H9 (cell line): ENCODE measurements at regions not wholly inside any gene's neighbourhood (a gene's known extent, or its start where the extent isn't known, plus 50 kb on each side); places are given as distances from the start of the nearest gene placed in this dataset.

ENCODE experiments used
- DNase-seq: peaks from one replicate; pipeline ENCODE4 v3.0.0-alpha.2; 2017
- H2AFZ ChIP-seq: one replicate; pipeline ENCODE4 v1.6.1; 2013; ENCODE audit warnings: mild to moderate bottlenecking, low read length, control low read depth, moderate library complexity
- H2AK5ac ChIP-seq: 2 replicates; pipeline ENCODE4 v1.6.1; 2013; ENCODE audit warnings: low read length, control low read depth, mixed read lengths; ENCODE audit not compliant: insufficient read length
- H2BK120ac ChIP-seq: one replicate; pipeline ENCODE4 v1.6.1; 2013; ENCODE audit warnings: low read depth, mild to moderate bottlenecking, low read length, control low read depth, inconsistent platforms; ENCODE audit not compliant: poor library complexity, severe bottlenecking
- H2BK12ac ChIP-seq: 2 replicates; pipeline ENCODE4 v1.6.1; 2013; ENCODE audit warnings: low read length, control low read depth, mixed read lengths, low read depth; ENCODE audit not compliant: insufficient read length
- H2BK15ac ChIP-seq: 2 replicates; pipeline ENCODE4 v1.6.1; 2013; ENCODE audit warnings: low read depth, low read length, control low read depth
- H2BK20ac ChIP-seq: one replicate; pipeline ENCODE4 v1.6.1; 2013; ENCODE audit warnings: low read depth, mild to moderate bottlenecking, low read length, control low read depth, inconsistent platforms; ENCODE audit not compliant: poor library complexity, severe bottlenecking
- H2BK5ac ChIP-seq: 2 replicates; pipeline ENCODE4 v1.6.1; 2013; ENCODE audit warnings: low read length, control low read depth, mixed read lengths; ENCODE audit not compliant: insufficient read length
- H3K14ac ChIP-seq: 2 replicates; pipeline ENCODE4 v1.6.1; 2013; ENCODE audit warnings: low read length, control low read depth; ENCODE audit not compliant: insufficient read depth
- H3K18ac ChIP-seq: 2 replicates; pipeline ENCODE4 v1.6.1; 2013; ENCODE audit warnings: low read depth, mild to moderate bottlenecking, mixed read lengths, low read length, control low read depth; ENCODE audit not compliant: insufficient read length
- H3K23ac ChIP-seq: 2 replicates; pipeline ENCODE4 v1.6.1; 2013; ENCODE audit warnings: low read length, control low read depth, mixed read lengths, low read depth; ENCODE audit not compliant: insufficient read length
- H3K23me2 ChIP-seq: 2 replicates; pipeline ENCODE4 v1.6.1; 2013; ENCODE audit warnings: low read depth, mild to moderate bottlenecking, mixed read lengths, low read length, control low read depth; ENCODE audit not compliant: insufficient read length, poor library complexity, severe bottlenecking
- H3K27ac ChIP-seq: 2 replicates; pipeline ENCODE4 v1.5.1; 2013; ENCODE audit warnings: low read length, control low read depth, mixed read lengths, low read depth; ENCODE audit not compliant: insufficient read length
- H3K27me3 ChIP-seq: 2 replicates; pipeline ENCODE4 v1.6.1; 2013; ENCODE audit warnings: low read length, control low read depth, inconsistent platforms; ENCODE audit not compliant: insufficient read depth
- H3K4ac ChIP-seq: 2 replicates; pipeline ENCODE4 v1.6.1; 2013; ENCODE audit warnings: low read depth, mild to moderate bottlenecking, control low read depth, inconsistent platforms, low read length, moderate library complexity
- H3K4me1 ChIP-seq: 2 replicates; pipeline ENCODE4 v1.6.1; 2013; ENCODE audit warnings: low read length, control low read depth, inconsistent platforms; ENCODE audit not compliant: insufficient read depth
- H3K4me2 ChIP-seq: 2 replicates; pipeline ENCODE4 v1.6.1; 2013; ENCODE audit warnings: low read length, control low read depth, mixed read lengths; ENCODE audit not compliant: insufficient read length, insufficient read depth
- H3K56ac ChIP-seq: 2 replicates; pipeline ENCODE4 v1.6.1; 2013; ENCODE audit warnings: low read depth, mild to moderate bottlenecking, mixed read lengths, low read length, control low read depth; ENCODE audit not compliant: insufficient read length
- H3K79me1 ChIP-seq: 2 replicates; pipeline ENCODE4 v1.6.1; 2013; ENCODE audit warnings: low read depth, mild to moderate bottlenecking, moderate library complexity, low read length, control low read depth, inconsistent platforms; ENCODE audit not compliant: insufficient read depth, poor library complexity, severe bottlenecking
- H3K79me2 ChIP-seq: 2 replicates; pipeline ENCODE4 v1.6.1; 2013; ENCODE audit warnings: low read length, control low read depth, inconsistent platforms; ENCODE audit not compliant: insufficient read depth
- H3K9ac ChIP-seq: 2 replicates; pipeline ENCODE4 v1.6.1; 2013; ENCODE audit warnings: low read length, control low read depth, mixed read lengths; ENCODE audit not compliant: insufficient read length; ENCODE audit errors: extremely low read depth
- H3K9me3 ChIP-seq: one replicate; pipeline ENCODE4 v1.6.1; 2013; ENCODE audit warnings: low read depth, low read length, inconsistent platforms; ENCODE audit not compliant: control insufficient read depth
- H3T11ph ChIP-seq: one replicate; pipeline ENCODE4 v1.6.1; 2013; ENCODE audit warnings: mild to moderate bottlenecking, low read length, control low read depth, inconsistent platforms
- H4K20me1 ChIP-seq: one replicate; pipeline ENCODE4 v1.6.1; 2013; ENCODE audit not compliant: control insufficient read depth, insufficient read length, insufficient read depth
- H4K5ac ChIP-seq: 2 replicates; pipeline ENCODE4 v1.6.1; 2013; ENCODE audit warnings: low read depth, mild to moderate bottlenecking, mixed read lengths, low read length, control low read depth; ENCODE audit not compliant: insufficient read length
- H4K8ac ChIP-seq: replicated peaks from 2 replicates; pipeline ENCODE4 v1.6.1; 2013; ENCODE audit warnings: low read length, control low read depth, mixed read lengths, low read depth; ENCODE audit not compliant: insufficient read length
- H4K91ac ChIP-seq: 2 replicates; pipeline ENCODE4 v1.6.1; 2013; ENCODE audit warnings: low read depth, mild to moderate bottlenecking, moderate library complexity, mixed read lengths, low read length, control low read depth; ENCODE audit not compliant: insufficient read length
- H3K27ac Mint-ChIP-seq, 3 experiments: 2 replicates in 2 of 3; 3 replicates in 1 of 3; pipeline ENCODE4 v1.8.0; 2020 to 2021; ENCODE audit warnings: mixed read lengths in 3 of 3, mild to moderate bottlenecking in 1 of 3, moderate library complexity in 1 of 3
- H3K27me3 Mint-ChIP-seq: 2 replicates; pipeline ENCODE4 v1.8.0; 2021; ENCODE audit warnings: low read depth, mild to moderate bottlenecking, moderate library complexity, mixed read lengths
- H3K36me3 Mint-ChIP-seq, 3 experiments: 2 replicates in 2 of 3; 3 replicates in 1 of 3; pipeline ENCODE4 v1.8.0; 2020 to 2021; ENCODE audit warnings: low read depth in 3 of 3, mixed read lengths in 3 of 3; ENCODE audit not compliant: insufficient read depth in 1 of 3
- H3K4me1 Mint-ChIP-seq, 2 experiments: 2 replicates each; pipeline ENCODE4 v1.8.0; 2020; ENCODE audit warnings: mixed read lengths in 2 of 2
- H3K4me3 Mint-ChIP-seq, 2 experiments: 2 replicates in 1 of 2; 3 replicates in 1 of 2; pipeline ENCODE4 v1.8.0; 2020 to 2021; ENCODE audit warnings: mild to moderate bottlenecking in 2 of 2, mixed read lengths in 2 of 2, moderate library complexity in 1 of 2
- H3K9me3 Mint-ChIP-seq, 2 experiments: 2 replicates in 1 of 2; 3 replicates in 1 of 2; pipeline ENCODE4 v1.8.0; 2020; ENCODE audit warnings: mild to moderate bottlenecking in 2 of 2, mixed read lengths in 2 of 2, moderate library complexity in 1 of 2
- CTCF ChIP-seq: fragments of 200-600 bp; sonication (generic); conservative IDR thresholded peaks from 3 replicates; pipeline ENCODE4 v1.8.0; 2021; ENCODE audit warnings: antibody characterized with exemption, mild to moderate bottlenecking

GRCh38 chr2:53033411-53033810 lies 734.2 kb upstream of the CHAC2 start:
- H3K23me2 ChIP-seq, result no peaks in the 10 kb centered on the region
- H2AK5ac ChIP-seq, result no peak overlapping the region
- H3K56ac ChIP-seq, result no peak overlapping the region
- H3K27me3 ChIP-seq, result peaks cover 2% of the 10 kb centered on the region; the same call in 1 of the 2 replicates
- H4K20me1 ChIP-seq, result no peaks in the 10 kb centered on the region
- TF ChIP-seq CTCF, result no peak
- no peak overlapping the region for H2BK15ac ChIP-seq
- no peak overlapping the region for H3K4me2 ChIP-seq
- H3K4me3 Mint-ChIP-seq, result no peak overlapping the region
- H2AFZ ChIP-seq, result no peak overlapping the region
- no peak overlapping the region for H2BK20ac ChIP-seq
- no peak overlapping the region for H4K8ac ChIP-seq
- no peak overlapping the region for H2BK120ac ChIP-seq
- no peaks in the 10 kb centered on the region for H3K79me1 ChIP-seq
- H3T11ph ChIP-seq, result no peak overlapping the region
- DNase-seq, result no peak
- no peak overlapping the region for H2BK12ac ChIP-seq
- no peak overlapping the region for H4K5ac ChIP-seq
- peaks cover 19% of the 10 kb centered on the region for H3K27me3 Mint-ChIP-seq
- H3K23ac ChIP-seq, result no peak overlapping the region
- H3K27ac Mint-ChIP-seq, result no peak overlapping the region
- peaks cover 21 to 25% of the 10 kb centered on the region in 2 experiments for H3K4me1 Mint-ChIP-seq
- H2BK5ac ChIP-seq, result no peak overlapping the region
- no peak overlapping the region for H3K4ac ChIP-seq
- no peak overlapping the region for H4K91ac ChIP-seq
- no peak overlapping the region for H3K14ac ChIP-seq
- no peak overlapping the region for H3K9ac ChIP-seq
- H3K36me3 Mint-ChIP-seq, result no peaks in the 10 kb centered on the region
- H3K27ac ChIP-seq, result no peak overlapping the region
- no peaks in the 10 kb centered on the region for H3K9me3 ChIP-seq
- H3K79me2 ChIP-seq, result no peaks in the 10 kb centered on the region
- no peaks in the 10 kb centered on the region for H3K9me3 Mint-ChIP-seq
- H3K18ac ChIP-seq, result no peak overlapping the region
- H3K4me1 ChIP-seq, result peaks cover 3% of the 10 kb centered on the region; the same call in 1 of the 2 replicates
